COLO829 (cell line): ENCODE measurements at regions not wholly inside any gene's neighbourhood (a gene's known extent, or its start where the extent isn't known, plus 50 kb on each side); places are given as distances from the start of the nearest gene placed in this dataset.

Experiments
- DNase-seq: peaks from one replicate; pipeline ENCODE4 v3.0.0; 2012; ENCODE audit warnings: low spot score

GRCh38 chr18:67290421-67290820 is 226.1 kb downstream of the DSEL start:
- DNase-seq, result no peak

GRCh38 chr18:67285583-67285982 is 230.9 kb downstream of the DSEL start:
- DNase-seq, result no peak

GRCh38 chr18:67282796-67283195 is 233.7 kb downstream of the DSEL start:
- no peak for DNase-seq

- DNase-seq, result no peak
Observed at GRCh38 chr18:67281746-67282145, 234.8 kb downstream of the DSEL start.

GRCh38 chr18:67280486-67281242 is 235.9 kb downstream of the DSEL start:
- no peak for DNase-seq

GRCh38 chr18:67279988-67280387 is 236.5 kb downstream of the DSEL start:
- DNase-seq, result no peak

- DNase-seq, result no peak
Observed at GRCh38 chr18:67278984-67279383, 237.5 kb downstream of the DSEL start.

GRCh38 chr18:67276638-67277037 is 239.9 kb downstream of the DSEL start:
- no peak for DNase-seq

- DNase-seq, result no peak
Observed at GRCh38 chr18:67273288-67273687, 243.2 kb downstream of the DSEL start.

GRCh38 chr18:67269206-67269605 is 247.3 kb downstream of the DSEL start:
- no peak for DNase-seq

- no peak for DNase-seq
Observed at GRCh38 chr18:67268530-67268929, 248.0 kb downstream of the DSEL start.

GRCh38 chr18:67266246-67267237 is 250.0 kb downstream of the DSEL start:
- DNase-seq, result no peak

GRCh38 chr18:67265464-67266245 is 250.9 kb downstream of the DSEL start:
- DNase-seq, result no peak

- DNase-seq, result no peak
Observed at GRCh38 chr18:67261931-67262552, 254.5 kb downstream of the DSEL start.

- DNase-seq, result no peak
Observed at GRCh38 chr18:67260841-67261240, 255.7 kb downstream of the DSEL start.

GRCh38 chr18:67250776-67251424 is 265.6 kb downstream of the DSEL start:
- no peak for DNase-seq

- no peak for DNase-seq
Observed at GRCh38 chr18:67243799-67244587, 272.5 kb downstream of the DSEL start.

- DNase-seq, result no peak
Observed at GRCh38 chr18:67242001-67242400, 274.5 kb downstream of the DSEL start.

GRCh38 chr18:67241299-67241698 is 275.2 kb downstream of the DSEL start:
- DNase-seq, result no peak

GRCh38 chr18:67239826-67240225 is 276.7 kb downstream of the DSEL start:
- no peak for DNase-seq
